ENCODE measurements at regions not wholly inside any gene's neighbourhood (a gene's known extent, or its start where the extent isn't known, plus 50 kb on each side); places are given as distances from the start of the nearest gene placed in this dataset.

DNA sequence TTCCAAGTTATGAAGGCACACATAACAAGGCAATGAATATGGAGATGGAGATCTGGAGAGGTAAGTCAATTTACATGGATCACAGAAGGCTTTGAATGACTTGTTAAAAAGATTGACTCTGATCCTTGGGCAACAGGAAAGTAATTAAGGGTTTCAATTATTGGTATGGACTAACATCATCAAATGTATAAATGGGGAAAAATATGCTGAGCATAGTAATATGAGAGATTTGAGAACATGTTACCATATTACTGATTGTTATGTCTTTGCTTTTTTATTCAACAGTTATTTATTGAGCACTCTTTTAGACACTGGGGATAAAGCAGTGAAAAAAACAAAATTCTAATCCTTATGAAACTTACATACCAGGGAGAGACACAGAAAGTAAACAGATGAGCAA, 238.5 kb upstream of the ROBO1 start:
- H3K9me3 ChIP-seq (ENCODE audit: control insufficient read depth, low read length) = no peaks in the 10 kb centered on the region
- H3K4me3 ChIP-seq (ENCODE audit: low read length) = no peak overlapping the region
- no peak overlapping the region for H3K27ac ChIP-seq (ENCODE audit: low read length)
- no peak for ATAC-seq
- DNase-seq = no peak
- H3K27me3 ChIP-seq (ENCODE audit: control insufficient read depth, insufficient read depth) = no peaks in the 10 kb centered on the region
- intact Hi-C loops (cut with DNase I) = no loop called here
- H3K4me1 ChIP-seq (ENCODE audit: control insufficient read depth, insufficient read depth, low read length) = no peaks in the 10 kb centered on the region

DNA sequence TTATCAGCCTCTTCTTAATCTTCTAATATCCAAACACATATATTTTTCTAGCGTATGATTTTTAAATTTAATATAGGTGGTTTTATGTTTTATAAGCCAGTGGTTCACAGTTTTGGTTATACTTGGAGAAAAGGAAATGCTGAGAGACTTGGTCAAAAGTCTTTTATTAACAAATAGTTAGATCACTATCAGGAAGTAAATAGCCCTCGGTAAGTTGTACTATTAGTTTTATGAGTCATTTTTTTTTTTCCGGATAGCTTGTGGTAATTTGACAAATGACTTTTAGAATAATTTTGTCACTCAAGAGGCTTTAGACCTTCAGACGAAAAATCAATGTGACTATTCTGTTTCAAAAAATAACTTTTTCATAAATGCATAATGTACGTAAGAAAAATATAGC, 232.2 kb upstream of the ROBO1 start:
- Histone ChIP-seq H3K9me3 (ENCODE audit: control insufficient read depth, low read length) (no peaks in the 10 kb centered on the region), H3K4me1 (ENCODE audit: control insufficient read depth, insufficient read depth, low read length) (no peaks in the 10 kb centered on the region), H3K27me3 (ENCODE audit: control insufficient read depth, insufficient read depth) (no peaks in the 10 kb centered on the region), H3K27ac (ENCODE audit: low read length) (no peak overlapping the region), H3K4me3 (ENCODE audit: low read length) (no peak overlapping the region)
- intact Hi-C loops (cut with DNase I) = no loop called here
- DNase-seq = no peak
- ATAC-seq = no peak
- 82% methylated on average over 5 of the region's 5 CpGs for WGBS

DNA sequence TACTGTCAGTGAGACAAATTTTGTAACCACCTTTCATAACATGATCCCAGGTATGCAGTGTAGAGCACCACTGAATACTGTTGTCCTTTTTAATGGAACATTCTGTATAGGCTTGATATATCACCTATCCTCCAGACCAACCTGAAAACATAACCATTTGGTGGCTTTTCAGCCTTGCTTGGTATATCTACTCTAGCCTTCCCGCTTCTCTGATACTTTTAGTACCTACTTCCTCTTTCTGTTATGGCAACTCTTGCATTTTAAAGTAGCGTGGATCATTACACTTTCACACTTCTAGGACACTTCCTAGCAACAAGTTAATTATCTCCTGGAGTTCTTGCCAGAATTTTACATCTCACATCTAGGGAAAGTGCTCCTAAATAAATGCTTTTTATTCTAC, 226.6 kb upstream of the ROBO1 start:
- Histone ChIP-seq H3K9me3 (ENCODE audit: control insufficient read depth, low read length) (no peaks in the 10 kb centered on the region), H3K27ac (ENCODE audit: low read length) (no peak overlapping the region), H3K4me1 (ENCODE audit: control insufficient read depth, insufficient read depth, low read length) (no peaks in the 10 kb centered on the region), H3K27me3 (ENCODE audit: control insufficient read depth, insufficient read depth) (no peaks in the 10 kb centered on the region), H3K4me3 (ENCODE audit: low read length) (no peak overlapping the region)
- WGBS = 60% methylated on average over 2 of the region's 2 CpGs
- DNase-seq (no peak), ATAC-seq (no peak)
- intact Hi-C loops (cut with DNase I) = no loop called here

DNA sequence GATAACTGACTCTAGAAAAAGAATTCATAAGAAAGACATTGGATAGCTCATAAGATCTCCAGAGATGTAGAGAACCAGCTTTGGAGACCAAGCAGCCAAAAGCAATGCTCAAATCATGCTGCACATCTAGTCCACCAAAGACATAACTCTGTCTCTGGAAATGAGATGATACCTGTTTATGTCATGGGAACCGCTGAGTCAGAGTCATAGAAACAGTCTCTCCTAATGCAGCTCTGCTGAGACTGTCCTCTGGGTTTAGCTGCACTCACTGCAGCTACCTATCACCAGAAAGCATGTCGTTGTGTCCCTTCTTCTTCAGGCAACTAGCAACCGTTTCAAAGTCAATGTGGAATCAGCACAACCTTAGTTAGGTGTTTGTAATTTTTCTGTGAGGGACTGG, 218.5 kb upstream of the ROBO1 start:
- Histone ChIP-seq H3K27me3 (ENCODE audit: control insufficient read depth, insufficient read depth) (no peaks in the 10 kb centered on the region), H3K9me3 (ENCODE audit: control insufficient read depth, low read length) (no peaks in the 10 kb centered on the region), H3K27ac (ENCODE audit: low read length) (no peak overlapping the region), H3K4me3 (ENCODE audit: low read length) (no peak overlapping the region), H3K4me1 (ENCODE audit: control insufficient read depth, insufficient read depth, low read length) (no peaks in the 10 kb centered on the region)
- WGBS = 74% methylated on average over 3 of the region's 3 CpGs
- ATAC-seq (no peak), DNase-seq (no peak)
- intact Hi-C loops (cut with DNase I) = no loop called here

DNA sequence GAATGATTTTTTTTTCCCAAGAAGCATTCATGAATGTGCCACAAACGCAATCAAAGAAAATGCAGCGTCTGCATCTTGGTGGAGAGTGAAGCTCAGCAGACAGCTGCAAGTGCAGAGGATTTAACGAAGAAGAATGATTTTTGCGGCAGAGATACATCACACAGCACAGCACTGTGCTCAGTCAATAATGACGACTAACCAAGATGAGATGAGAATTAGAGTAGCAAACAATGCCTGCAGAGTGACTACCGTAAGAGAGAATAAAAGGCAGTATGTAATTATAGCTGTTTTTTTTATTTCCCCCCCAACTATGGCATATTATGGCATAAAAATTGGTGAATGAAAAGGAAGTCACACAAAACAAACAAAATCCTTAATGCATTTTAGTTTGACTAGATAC, 218.0 kb upstream of the ROBO1 start:
- no peak overlapping the region for H3K4me3 ChIP-seq (ENCODE audit: low read length)
- 83% methylated on average over 6 of the region's 6 CpGs for WGBS
- no peaks in the 10 kb centered on the region for H3K27me3 ChIP-seq (ENCODE audit: control insufficient read depth, insufficient read depth)
- no peaks in the 10 kb centered on the region for H3K9me3 ChIP-seq (ENCODE audit: control insufficient read depth, low read length)
- no peak overlapping the region for H3K27ac ChIP-seq (ENCODE audit: low read length)
- DNase-seq (no peak), ATAC-seq (no peak)
- intact Hi-C loops (cut with DNase I) = no loop called here
- no peaks in the 10 kb centered on the region for H3K4me1 ChIP-seq (ENCODE audit: control insufficient read depth, insufficient read depth, low read length)

DNA sequence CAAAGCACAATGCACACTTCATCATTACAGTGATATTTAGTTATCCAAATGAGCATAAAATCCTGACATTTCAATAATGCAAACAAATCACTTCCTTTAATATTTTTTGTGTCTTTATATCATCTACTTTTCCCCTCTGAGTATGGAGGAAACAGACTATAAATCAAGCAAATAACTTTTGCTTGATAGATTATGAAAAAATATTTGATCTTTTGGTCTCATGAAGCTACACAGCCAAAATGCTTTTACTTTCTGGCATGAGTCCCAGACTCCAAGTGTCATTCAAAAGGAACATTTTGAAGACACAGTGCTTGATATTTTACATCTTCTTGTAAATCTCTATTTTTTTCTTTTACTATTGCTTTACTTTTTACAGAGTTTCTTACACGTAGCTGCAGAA, 215.3 kb upstream of the ROBO1 start:
- Histone ChIP-seq H3K27ac (ENCODE audit: low read length) (no peak overlapping the region), H3K27me3 (ENCODE audit: control insufficient read depth, insufficient read depth) (no peaks in the 10 kb centered on the region), H3K9me3 (ENCODE audit: control insufficient read depth, low read length) (no peaks in the 10 kb centered on the region), H3K4me3 (ENCODE audit: low read length) (no peak overlapping the region), H3K4me1 (ENCODE audit: control insufficient read depth, insufficient read depth, low read length) (no peaks in the 10 kb centered on the region)
- intact Hi-C loops (cut with DNase I) = no loop called here
- no peak for ATAC-seq
- 24% methylated on average over 1 of the region's 1 CpG for WGBS
- DNase-seq = no peak

DNA sequence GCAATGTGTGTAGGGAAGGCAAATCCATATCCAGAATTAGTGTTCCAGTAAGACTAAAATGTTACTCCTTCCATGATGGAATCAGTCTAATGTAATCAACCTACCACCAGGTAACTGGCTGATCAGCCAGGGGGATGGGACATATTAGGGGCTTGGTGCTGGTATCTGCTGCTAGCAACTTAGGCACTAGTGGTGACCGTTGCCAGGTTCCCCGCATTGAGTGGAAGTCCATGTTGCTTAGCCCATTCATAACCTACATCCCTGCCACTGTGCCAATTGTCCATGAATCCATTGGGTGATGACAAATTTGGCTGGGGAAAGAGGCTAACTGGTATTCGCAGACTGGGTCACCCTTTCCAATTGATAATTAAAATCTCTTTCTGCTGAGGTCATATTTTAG, 212.2 kb upstream of the ROBO1 start:
- Histone ChIP-seq H3K4me3 (ENCODE audit: low read length) (no peak overlapping the region), H3K9me3 (ENCODE audit: control insufficient read depth, low read length) (no peaks in the 10 kb centered on the region), H3K4me1 (ENCODE audit: control insufficient read depth, insufficient read depth, low read length) (no peaks in the 10 kb centered on the region), H3K27ac (ENCODE audit: low read length) (no peak overlapping the region), H3K27me3 (ENCODE audit: control insufficient read depth, insufficient read depth) (no peaks in the 10 kb centered on the region)
- 83% methylated on average over 3 of the region's 3 CpGs for WGBS
- ATAC-seq (no peak), DNase-seq (no peak)
- intact Hi-C loops (cut with DNase I) = no loop called here

DNA sequence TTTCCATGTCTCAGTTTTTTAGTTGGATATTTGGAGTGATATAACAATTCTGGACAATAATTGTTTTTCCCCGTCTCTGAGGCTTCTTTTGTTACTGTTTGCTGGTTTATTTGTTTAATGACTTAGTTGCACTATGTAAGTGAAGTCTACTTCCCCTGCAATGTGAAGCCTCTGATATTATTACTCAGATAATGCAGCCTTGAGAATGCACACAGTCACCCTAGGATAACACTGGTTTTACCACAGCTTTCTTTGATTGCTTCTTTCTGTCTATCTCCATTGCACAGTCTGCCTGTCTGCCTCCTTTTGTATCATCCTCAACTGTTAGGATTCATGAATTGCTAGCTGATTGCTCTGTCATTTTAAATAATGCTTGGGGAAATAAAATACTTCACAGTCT, 208.7 kb upstream of the ROBO1 start:
- Histone ChIP-seq H3K27ac (ENCODE audit: low read length) (no peak overlapping the region), H3K27me3 (ENCODE audit: control insufficient read depth, insufficient read depth) (no peaks in the 10 kb centered on the region), H3K4me1 (ENCODE audit: control insufficient read depth, insufficient read depth, low read length) (no peaks in the 10 kb centered on the region), H3K9me3 (ENCODE audit: control insufficient read depth, low read length) (no peaks in the 10 kb centered on the region), H3K4me3 (ENCODE audit: low read length) (no peak overlapping the region)
- intact Hi-C loops (cut with DNase I) = no loop called here
- no peak for DNase-seq
- ATAC-seq = no peak
- WGBS = 85% methylated on average over 1 of the region's 1 CpG

DNA sequence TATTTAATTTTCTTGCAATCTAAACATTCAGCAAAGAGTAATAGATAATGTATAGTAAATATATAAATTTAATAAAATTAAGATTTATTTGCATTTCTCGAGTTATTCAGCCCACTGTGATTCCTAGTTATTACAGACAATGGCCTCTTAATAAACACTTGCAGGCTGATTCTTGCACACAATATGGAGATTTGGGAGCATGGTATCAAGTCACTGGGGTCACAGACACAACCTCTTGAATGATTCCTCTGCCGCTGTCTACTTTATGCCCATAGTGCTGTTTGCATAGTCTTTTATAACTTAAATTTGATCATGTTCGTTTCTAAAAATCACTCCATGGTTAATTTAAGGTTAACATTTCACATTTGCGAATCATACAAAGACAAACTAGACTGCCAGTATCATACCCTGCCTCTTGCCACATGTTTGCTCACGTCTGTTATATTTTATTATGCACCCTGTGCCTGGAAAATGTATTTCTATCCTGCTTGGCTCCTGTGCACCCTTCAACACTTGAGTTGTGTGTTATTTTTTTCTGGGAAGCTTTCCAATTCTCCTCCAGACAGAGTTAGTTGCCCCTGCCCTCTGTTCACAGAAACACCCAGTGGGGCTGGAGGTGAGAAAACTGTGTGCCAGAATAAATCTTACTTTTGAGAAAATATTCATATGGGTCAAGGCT, 206.3 kb upstream of the ROBO1 start:
- no peak overlapping the region for H3K4me3 ChIP-seq (ENCODE audit: low read length)
- H3K27me3 ChIP-seq (ENCODE audit: control insufficient read depth, insufficient read depth) = no peaks in the 10 kb centered on the region
- ATAC-seq (peak; percentile 66 to 87), DNase-seq (no peak)
- intact Hi-C loops (cut with DNase I) = no loop called here
- 52% methylated on average over 5 of the region's 5 CpGs for WGBS
- no peak overlapping the region for H3K27ac ChIP-seq (ENCODE audit: low read length)
- H3K9me3 ChIP-seq (ENCODE audit: control insufficient read depth, low read length) = no peaks in the 10 kb centered on the region
- H3K4me1 ChIP-seq (ENCODE audit: control insufficient read depth, insufficient read depth, low read length) = no peaks in the 10 kb centered on the region

DNA sequence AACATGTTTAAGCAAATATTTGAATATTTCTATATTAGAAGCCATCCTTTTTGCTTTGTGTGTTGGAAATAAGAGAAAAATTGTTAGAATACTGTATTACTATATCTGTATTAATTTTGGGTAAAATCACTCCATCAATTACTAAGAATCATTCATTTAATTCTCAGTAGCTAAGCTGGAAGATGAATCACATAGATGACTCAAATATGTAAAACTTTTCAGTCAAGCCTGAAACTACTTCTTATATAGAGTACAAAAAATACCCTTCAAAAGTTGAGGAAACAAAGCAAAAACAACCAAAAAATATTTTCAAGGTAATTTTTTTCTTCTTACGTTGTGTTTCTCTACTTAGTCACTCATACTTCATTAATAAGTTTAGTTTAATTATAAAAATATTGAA, 205.7 kb upstream of the ROBO1 start:
- H3K27me3 ChIP-seq (ENCODE audit: control insufficient read depth, insufficient read depth) = no peaks in the 10 kb centered on the region
- 88% methylated on average over 1 of the region's 1 CpG for WGBS
- H3K4me3 ChIP-seq (ENCODE audit: low read length) = no peak overlapping the region
- no peaks in the 10 kb centered on the region for H3K4me1 ChIP-seq (ENCODE audit: control insufficient read depth, insufficient read depth, low read length)
- no peak overlapping the region for H3K27ac ChIP-seq (ENCODE audit: low read length)
- no peaks in the 10 kb centered on the region for H3K9me3 ChIP-seq (ENCODE audit: control insufficient read depth, low read length)
- intact Hi-C loops (cut with DNase I) = no loop called here
- ATAC-seq (no peak), DNase-seq (no peak)

DNA sequence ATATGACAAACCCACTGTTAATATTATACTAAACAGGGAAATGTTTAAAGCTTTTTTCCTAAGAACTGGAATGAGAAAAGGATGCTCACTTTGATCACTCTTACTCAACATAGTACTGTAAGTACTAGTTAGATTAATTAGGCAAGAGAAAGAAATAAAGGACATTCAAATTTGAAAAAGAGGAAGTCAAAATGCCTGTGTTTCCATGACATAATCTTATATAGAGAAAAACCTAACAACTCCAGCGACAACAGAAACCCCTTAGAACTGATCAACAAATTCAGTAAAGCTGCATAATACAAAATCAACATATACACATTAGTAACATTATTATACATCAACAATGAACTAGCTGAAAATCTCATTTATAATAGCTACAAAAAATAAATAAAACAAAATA, 200.6 kb upstream of the ROBO1 start:
- Histone ChIP-seq H3K4me3 (ENCODE audit: low read length) (no peak overlapping the region), H3K9me3 (ENCODE audit: control insufficient read depth, low read length) (no peaks in the 10 kb centered on the region), H3K4me1 (ENCODE audit: control insufficient read depth, insufficient read depth, low read length) (no peaks in the 10 kb centered on the region), H3K27ac (ENCODE audit: low read length) (no peak overlapping the region), H3K27me3 (ENCODE audit: control insufficient read depth, insufficient read depth) (no peaks in the 10 kb centered on the region)
- intact Hi-C loops (cut with DNase I) = no loop called here
- WGBS = 80% methylated on average over 1 of the region's 1 CpG
- no peak for ATAC-seq
- no peak for DNase-seq

DNA sequence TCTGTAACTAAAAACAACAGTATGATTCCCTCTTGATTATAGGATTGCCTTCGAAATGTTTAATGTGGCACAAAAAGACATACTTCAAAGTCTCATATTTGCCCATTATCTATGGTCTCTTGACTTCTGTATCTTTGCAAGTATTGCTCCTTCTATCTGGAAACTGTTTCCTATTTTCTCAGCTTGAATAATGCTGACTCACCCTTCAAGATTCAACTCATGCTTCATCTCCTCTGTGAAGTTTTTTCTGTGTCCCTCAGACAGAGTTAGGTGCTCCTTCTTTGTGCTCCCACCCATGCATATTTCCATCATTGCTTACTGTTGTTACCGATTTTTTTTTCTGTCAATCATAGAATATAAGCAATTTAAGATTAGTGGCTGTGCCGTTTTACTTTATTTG, 192.8 kb upstream of the ROBO1 start:
- DNase-seq (no peak), ATAC-seq (no peak)
- Histone ChIP-seq H3K4me1 (ENCODE audit: control insufficient read depth, insufficient read depth, low read length) (no peaks in the 10 kb centered on the region), H3K27me3 (ENCODE audit: control insufficient read depth, insufficient read depth) (no peaks in the 10 kb centered on the region), H3K27ac (ENCODE audit: low read length) (no peak overlapping the region), H3K9me3 (ENCODE audit: control insufficient read depth, low read length) (no peaks in the 10 kb centered on the region), H3K4me3 (ENCODE audit: low read length) (no peak overlapping the region)
- intact Hi-C loops (cut with DNase I) = no loop called here
- 78% methylated on average over 3 of the region's 3 CpGs for WGBS

Measured in right cardiac atrium (tissue), 5 donors.